Central memory CD8-positive, alpha-beta T cell (primary cell): ENCODE measurements at regions not wholly inside any gene's neighbourhood (a gene's known extent, or its start where the extent isn't known, plus 50 kb on each side); places are given as distances from the start of the nearest gene placed in this dataset.
A peak's percentile ranks its signal among the peaks of the same experiment; 100 is the strongest.

Source experiments
- ATAC-seq: fragments of 150-1000 bp; cut with Tn5 transposase; replicated peaks from 2 replicates; pipeline ENCODE4 v1.10.0; 2022; ENCODE audit warnings: mild to moderate bottlenecking, moderate FRiP score, moderate number of reproducible peaks; ENCODE audit not compliant: poor library complexity, severe bottlenecking; ENCODE audit errors: extremely low read depth
- DNase-seq, 2 donors: peaks; one replicate each; pipeline ENCODE4 v3.0.0; 2021; ENCODE audit warnings: low spot score in 2 of 2
- H3K27ac Mint-ChIP-seq: one replicate; pipeline ENCODE4 v1.8.0; 2022; ENCODE audit warnings: low read depth, mild to moderate bottlenecking, moderate library complexity, mixed read lengths
- H3K27me3 Mint-ChIP-seq: one replicate; pipeline ENCODE4 v1.8.0; 2022; ENCODE audit warnings: mixed read lengths
- H3K36me3 Mint-ChIP-seq: one replicate; pipeline ENCODE4 v1.8.0; 2022; ENCODE audit warnings: mild to moderate bottlenecking, moderate library complexity, mixed read lengths; ENCODE audit not compliant: insufficient read depth
- H3K4me1 Mint-ChIP-seq: one replicate; pipeline ENCODE4 v1.8.0; 2022; ENCODE audit warnings: mixed read lengths
- H3K4me3 Mint-ChIP-seq: one replicate; pipeline ENCODE4 v1.8.0; 2022; ENCODE audit warnings: mild to moderate bottlenecking, moderate library complexity, mixed read lengths
- H3K9me3 Mint-ChIP-seq: one replicate; pipeline ENCODE4 v1.8.0; 2022; ENCODE audit warnings: mixed read lengths

DNA sequence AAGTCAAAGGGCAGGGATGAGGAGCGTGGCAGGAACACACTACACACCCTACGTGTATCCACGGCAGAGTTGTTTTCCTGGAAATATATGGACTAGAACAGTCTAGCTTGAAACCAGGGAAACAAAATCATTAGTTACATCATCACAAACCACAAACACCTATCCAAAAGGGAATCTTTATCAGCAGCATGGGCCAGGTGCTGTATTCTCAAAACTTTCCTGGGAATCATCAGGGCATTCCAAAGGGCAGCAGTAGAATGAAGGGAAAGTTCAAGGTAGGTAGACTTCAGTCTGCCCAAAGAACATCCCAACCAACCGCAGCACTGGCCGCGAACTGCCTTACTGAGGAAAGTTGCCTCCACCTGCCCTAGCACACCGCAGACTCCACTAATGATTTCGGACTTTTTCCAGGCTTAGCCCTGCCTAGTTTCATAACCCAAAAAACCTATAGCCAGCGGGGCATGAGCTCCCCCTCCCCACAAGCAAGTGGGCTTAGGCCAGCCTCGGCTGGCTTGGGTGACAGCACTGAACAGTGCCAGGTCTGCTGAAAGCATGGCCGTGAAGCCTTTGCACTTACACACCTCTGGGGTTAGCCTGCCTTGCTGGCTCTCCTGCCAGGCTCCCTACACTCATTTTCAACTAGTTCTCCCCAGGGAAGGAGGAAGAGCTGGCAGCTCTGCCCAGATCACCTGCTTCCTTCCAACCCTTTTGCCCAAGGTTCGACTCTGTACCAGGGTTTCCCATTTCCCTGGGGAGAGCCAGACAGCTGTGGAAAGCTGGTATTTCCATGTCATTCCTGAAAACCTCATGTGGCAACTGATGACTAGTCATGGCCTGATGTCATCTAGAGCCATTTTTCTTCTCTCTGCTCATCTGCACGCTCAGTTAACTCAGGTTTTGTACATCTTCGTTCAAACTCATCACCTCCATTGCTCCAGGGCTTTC lies 77.3 kb upstream of the UBAC2 start:
- Mint-ChIP-seq H3K4me3 (no peak overlapping the region), H3K27ac (no peak overlapping the region), H3K4me1 (peaks cover 14% of the 10 kb centered on the region), H3K36me3 (no peaks in the 10 kb centered on the region), H3K27me3 (peaks cover 11% of the 10 kb centered on the region), H3K9me3 (no peaks in the 10 kb centered on the region)
- ATAC-seq = no peak
- DNase-seq = no peak

DNA sequence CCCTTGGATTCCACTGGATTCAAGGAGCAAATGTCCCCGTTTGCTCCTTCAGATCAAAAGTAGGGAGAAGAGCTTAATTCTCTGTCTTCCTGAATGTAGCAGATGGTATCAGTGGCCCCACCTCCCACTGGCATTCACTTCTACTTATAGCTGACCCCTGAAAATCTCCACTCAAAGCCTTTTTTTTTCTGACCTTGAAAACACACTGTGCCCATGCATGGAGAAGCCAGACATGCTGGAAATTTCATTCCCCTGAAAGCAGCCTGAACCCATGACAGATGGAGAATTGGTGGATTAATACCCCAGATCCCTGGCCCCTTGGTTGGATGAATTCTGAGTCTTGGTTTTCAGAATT lies 76.6 kb upstream of the UBAC2 start:
- no peak overlapping the region for H3K4me3 Mint-ChIP-seq
- H3K36me3 Mint-ChIP-seq = no peaks in the 10 kb centered on the region
- no peak overlapping the region for H3K27ac Mint-ChIP-seq
- H3K4me1 Mint-ChIP-seq = peaks cover 14% of the 10 kb centered on the region
- ATAC-seq = no peak
- DNase-seq = no peak
- no peaks in the 10 kb centered on the region for H3K9me3 Mint-ChIP-seq
- H3K27me3 Mint-ChIP-seq = peaks cover 11% of the 10 kb centered on the region

DNA sequence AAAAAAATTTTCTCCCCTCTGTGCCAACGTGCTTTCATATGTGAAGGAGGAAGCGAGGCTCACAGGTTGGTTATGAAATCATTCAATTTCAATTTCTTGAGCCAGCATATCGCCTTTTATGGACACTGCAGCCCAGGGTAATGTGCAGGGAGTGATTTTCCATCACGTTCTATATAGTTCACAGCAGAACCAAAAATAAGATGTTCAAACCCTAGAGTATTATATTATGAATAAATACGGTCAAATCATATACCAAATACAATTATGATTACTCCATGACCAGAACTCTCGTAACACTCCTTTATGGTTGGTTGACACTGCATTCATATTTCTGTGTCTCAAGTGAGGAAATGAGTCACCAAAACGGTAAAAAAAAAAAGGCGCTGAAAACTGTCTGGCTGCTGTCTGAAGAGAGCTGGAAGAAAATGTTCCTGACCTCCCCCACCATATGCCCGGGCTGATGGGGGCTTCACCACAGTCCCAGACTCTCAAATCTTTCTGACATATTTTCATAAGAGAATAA lies 75.8 kb upstream of the UBAC2 start:
- peaks cover 11% of the 10 kb centered on the region for H3K27me3 Mint-ChIP-seq
- DNase-seq = no peak
- H3K27ac Mint-ChIP-seq = peak overlapping the region; percentile 9
- H3K4me1 Mint-ChIP-seq = peaks cover 14% of the 10 kb centered on the region
- no peaks in the 10 kb centered on the region for H3K9me3 Mint-ChIP-seq
- peak; percentile 73 for ATAC-seq
- no peaks in the 10 kb centered on the region for H3K36me3 Mint-ChIP-seq
- peak overlapping the region; percentile 7 for H3K4me3 Mint-ChIP-seq

DNA sequence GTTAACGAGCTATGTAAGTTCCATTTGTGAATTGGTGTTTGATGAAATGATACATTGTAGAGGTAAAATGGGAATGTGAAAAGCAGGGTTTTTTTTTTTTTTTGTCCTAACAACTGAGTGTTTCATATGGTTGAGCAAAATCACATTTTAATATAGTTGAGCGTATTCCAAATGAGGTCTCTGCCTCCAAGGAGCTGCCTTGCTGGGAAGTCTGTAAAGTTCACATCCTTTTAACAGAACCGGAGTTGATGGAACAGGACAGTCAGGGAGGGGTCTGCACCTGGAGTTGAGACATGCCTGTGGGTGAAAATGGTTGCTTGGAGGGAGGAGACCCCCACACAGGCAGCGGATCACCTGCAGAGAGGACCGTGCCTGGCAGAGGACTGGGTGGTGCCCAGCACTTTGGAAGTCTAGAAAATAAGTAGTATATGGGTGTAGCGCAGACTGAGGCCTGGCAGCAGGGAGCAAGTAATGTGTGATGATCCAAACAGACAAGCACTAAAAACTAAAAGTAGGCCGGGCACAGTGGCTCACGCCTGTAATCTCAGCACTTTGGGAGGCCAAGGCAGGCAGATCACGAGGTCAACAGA lies 75.2 kb upstream of the UBAC2 start:
- DNase-seq = no peak
- Mint-ChIP-seq H3K4me3 (no peak overlapping the region), H3K4me1 (peaks cover 14% of the 10 kb centered on the region), H3K9me3 (no peaks in the 10 kb centered on the region), H3K27me3 (peaks cover 11% of the 10 kb centered on the region), H3K36me3 (no peaks in the 10 kb centered on the region), H3K27ac (peak overlapping the region; percentile 9)
- ATAC-seq = no peak

DNA sequence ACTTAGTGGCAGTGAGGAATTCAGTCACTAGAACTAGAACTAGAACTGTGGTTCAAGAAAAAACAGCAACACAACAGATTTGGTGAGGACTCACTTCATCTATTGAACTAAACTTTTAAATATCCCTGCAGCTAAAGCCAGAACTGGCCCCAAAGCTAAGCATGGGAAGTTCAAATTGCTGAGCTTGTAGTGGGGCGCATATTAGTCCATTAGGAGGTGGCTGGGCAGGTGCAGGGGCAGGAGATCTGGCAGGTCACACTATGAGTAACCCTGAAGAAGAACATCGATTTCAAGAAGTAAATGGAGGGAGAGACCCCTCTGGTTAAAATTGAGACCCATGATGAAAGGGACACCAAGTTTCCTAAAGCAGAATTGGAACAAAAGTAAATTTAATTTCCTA lies 73.8 kb upstream of the UBAC2 start:
- Mint-ChIP-seq H3K4me3 (no peak overlapping the region), H3K9me3 (no peaks in the 10 kb centered on the region), H3K36me3 (no peaks in the 10 kb centered on the region), H3K27me3 (peaks cover 11% of the 10 kb centered on the region), H3K27ac (no peak overlapping the region), H3K4me1 (peaks cover 14% of the 10 kb centered on the region)
- ATAC-seq (no peak), DNase-seq (no peak)

DNA sequence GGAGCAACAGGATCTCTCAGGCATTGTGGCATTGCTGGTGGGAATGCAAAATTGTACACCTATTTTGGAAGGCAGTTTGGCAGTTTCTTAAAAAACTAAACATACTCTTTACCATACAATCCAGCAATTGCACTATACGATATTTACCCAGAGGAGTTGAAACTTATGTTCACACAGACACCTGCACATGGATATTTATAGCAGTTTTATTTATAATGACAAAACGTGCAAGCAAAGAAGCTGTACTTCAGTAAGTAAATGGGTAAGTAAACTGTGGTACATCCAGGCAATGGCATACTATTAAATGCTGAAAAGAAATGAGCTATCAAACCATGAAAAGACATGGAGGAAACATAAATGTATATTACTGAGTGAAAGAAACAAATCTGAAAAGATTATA lies 71.6 kb upstream of the UBAC2 start:
- peaks cover 14% of the 10 kb centered on the region for H3K4me1 Mint-ChIP-seq
- no peak for DNase-seq

DNA sequence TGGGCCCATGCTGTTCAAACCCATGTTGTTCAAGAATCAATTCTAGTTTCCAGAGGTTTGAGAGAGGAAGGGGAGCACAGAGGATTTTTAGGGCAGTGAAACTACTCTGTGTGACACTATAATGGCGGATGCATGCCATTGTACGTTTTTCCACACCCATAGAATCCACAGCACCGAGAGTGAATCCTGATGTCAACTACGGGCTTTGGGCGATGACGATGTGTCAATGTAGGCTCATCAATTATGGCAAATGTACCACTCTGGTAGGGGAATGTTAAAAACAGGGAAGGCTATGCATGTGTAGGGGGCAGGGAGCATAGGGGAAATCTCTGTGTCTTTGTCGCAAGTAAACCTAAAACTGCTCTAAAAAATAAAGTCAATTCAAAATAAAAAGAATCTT lies 70.7 kb upstream of the UBAC2 start:
- H3K27ac Mint-ChIP-seq = no peak overlapping the region
- H3K4me1 Mint-ChIP-seq = peaks cover 6% of the 10 kb centered on the region
- H3K36me3 Mint-ChIP-seq = no peaks in the 10 kb centered on the region
- no peaks in the 10 kb centered on the region for H3K27me3 Mint-ChIP-seq
- ATAC-seq (no peak), DNase-seq (no peak)
- H3K9me3 Mint-ChIP-seq = no peaks in the 10 kb centered on the region
- H3K4me3 Mint-ChIP-seq = no peak overlapping the region

More for the DNA sequence above, 71.6 kb upstream of the UBAC2 start:
- H3K4me3 Mint-ChIP-seq = no peak overlapping the region
- H3K36me3 Mint-ChIP-seq = no peaks in the 10 kb centered on the region
- peaks cover 4% of the 10 kb centered on the region for H3K27me3 Mint-ChIP-seq
- no peak for ATAC-seq
- no peaks in the 10 kb centered on the region for H3K9me3 Mint-ChIP-seq
- H3K27ac Mint-ChIP-seq = no peak overlapping the region

DNA sequence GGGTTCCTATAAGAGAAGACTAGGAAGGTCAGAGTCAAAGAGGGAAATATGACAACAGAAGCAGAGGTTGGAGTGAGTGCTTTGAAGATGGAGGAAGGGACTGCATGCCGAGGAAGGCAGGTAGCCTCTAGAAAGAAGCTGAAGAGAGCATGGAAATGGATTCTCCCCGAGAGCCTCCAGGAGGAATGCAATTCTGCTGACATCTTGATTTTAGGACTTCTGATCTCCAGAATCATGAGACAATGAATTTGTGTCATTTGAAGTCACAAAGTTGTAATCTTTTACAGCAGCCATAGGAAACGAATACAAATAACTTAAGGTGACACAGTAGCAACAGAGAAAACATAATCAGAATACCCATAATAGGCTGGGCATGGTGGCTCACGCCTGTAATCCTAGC lies 69.2 kb upstream of the UBAC2 start:
- Mint-ChIP-seq H3K4me1 (no peaks in the 10 kb centered on the region), H3K27ac (no peak overlapping the region), H3K4me3 (no peak overlapping the region), H3K9me3 (no peaks in the 10 kb centered on the region), H3K36me3 (no peaks in the 10 kb centered on the region), H3K27me3 (no peaks in the 10 kb centered on the region)
- no peak for ATAC-seq
- DNase-seq = no peak

DNA sequence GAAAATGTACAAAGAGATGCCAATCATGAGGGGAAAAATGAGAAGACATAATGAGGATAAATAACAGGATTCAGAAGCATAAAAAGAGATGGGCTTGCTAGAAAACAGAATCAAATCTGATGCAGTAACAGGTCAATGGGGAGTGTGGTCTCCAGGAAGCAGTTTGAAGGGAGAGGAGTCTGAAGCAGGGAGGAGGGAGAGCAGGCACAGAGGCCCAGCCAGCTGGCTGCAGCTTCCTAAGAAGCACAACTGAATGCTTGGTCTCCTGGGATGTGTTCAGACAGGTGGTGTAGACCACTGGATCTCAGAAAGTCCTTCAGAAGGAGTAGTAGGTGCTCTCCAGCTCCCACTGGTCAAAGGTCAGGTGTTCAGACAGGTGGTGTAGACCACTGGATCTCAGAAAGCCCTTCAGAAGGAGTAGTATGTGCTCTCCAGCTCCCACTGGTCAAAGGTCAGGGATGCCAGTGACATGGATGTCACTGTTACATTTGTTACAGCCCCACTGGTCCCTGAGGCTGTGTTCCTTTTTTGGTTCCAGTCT lies 68.3 kb upstream of the UBAC2 start:
- no peak overlapping the region for H3K4me3 Mint-ChIP-seq
- ATAC-seq (no peak), DNase-seq (no peak)
- no peak overlapping the region for H3K27ac Mint-ChIP-seq
- no peaks in the 10 kb centered on the region for H3K27me3 Mint-ChIP-seq
- H3K4me1 Mint-ChIP-seq = no peaks in the 10 kb centered on the region
- H3K36me3 Mint-ChIP-seq = no peaks in the 10 kb centered on the region
- no peaks in the 10 kb centered on the region for H3K9me3 Mint-ChIP-seq

DNA sequence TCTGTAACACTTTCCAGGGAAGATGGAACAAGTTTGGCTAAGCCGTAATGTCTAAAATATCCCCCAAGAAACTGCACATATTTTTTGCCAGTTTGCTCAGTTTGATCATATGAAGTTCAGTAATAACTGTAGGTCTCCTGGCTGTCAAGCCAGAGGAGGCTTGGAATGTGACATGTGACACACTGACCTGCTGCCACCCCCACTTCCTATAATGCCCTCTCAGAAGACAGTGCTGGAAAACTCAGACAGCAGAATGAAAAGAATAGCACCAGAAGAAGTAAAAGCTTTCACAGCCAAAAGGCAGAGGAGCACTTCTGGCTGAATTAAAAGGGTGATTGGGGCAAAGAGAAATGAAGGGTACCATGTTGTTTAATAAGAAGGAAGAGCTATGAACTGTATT lies 67.4 kb upstream of the UBAC2 start:
- no peak overlapping the region for H3K4me3 Mint-ChIP-seq
- H3K27me3 Mint-ChIP-seq = no peaks in the 10 kb centered on the region
- H3K36me3 Mint-ChIP-seq = no peaks in the 10 kb centered on the region
- H3K27ac Mint-ChIP-seq = no peak overlapping the region
- DNase-seq = no peak
- H3K4me1 Mint-ChIP-seq = no peaks in the 10 kb centered on the region
- no peak for ATAC-seq
- H3K9me3 Mint-ChIP-seq = no peaks in the 10 kb centered on the region

DNA sequence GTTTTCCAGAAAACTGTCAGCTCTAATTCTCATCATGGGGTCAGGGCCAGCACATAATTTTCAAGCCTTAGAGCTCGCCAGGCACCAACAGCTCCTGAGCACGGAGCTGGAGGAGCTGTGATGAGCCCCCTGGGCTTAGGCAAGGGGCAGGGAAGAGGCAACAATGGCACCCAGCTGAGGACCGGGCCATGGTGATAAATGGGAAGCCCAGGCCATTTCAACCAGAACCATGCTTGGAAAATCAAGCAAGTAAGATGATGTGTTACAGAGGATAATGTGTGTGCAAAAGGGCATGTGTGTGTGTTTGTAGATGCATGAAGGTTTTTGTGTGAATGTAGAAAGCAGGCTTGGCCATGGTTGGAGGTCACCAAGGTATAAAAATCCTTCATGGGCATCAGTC lies 66.8 kb upstream of the UBAC2 start:
- no peak for ATAC-seq
- Mint-ChIP-seq H3K27ac (no peak overlapping the region), H3K9me3 (no peaks in the 10 kb centered on the region)

DNA sequence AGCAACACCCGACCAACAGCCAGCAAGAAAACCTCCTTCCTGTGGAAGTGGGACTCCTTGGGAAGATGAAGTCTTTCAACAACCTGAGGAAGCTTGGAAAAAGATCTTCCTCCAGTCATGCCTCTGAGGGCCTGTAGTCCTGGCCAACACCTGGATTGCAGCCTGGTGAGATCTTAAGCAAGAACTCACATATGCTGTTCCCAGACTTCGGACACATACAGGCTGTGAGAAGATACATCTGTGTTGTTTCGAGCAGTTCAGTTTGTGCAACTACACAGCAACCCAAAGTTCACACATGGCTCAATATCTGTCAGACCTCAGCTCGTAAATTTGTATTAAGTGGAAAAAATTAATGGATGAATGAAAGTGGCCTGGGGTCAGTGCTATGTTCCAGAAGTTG lies 65.1 kb upstream of the UBAC2 start:
- H3K4me1 Mint-ChIP-seq = no peaks in the 10 kb centered on the region
- no peaks in the 10 kb centered on the region for H3K9me3 Mint-ChIP-seq
- H3K36me3 Mint-ChIP-seq = no peaks in the 10 kb centered on the region
- DNase-seq = no peak
- ATAC-seq = no peak
- no peak overlapping the region for H3K4me3 Mint-ChIP-seq
- no peaks in the 10 kb centered on the region for H3K27me3 Mint-ChIP-seq
- no peak overlapping the region for H3K27ac Mint-ChIP-seq

More for the DNA sequence above, 66.8 kb upstream of the UBAC2 start:
- H3K4me3 Mint-ChIP-seq = no peak overlapping the region
- no peaks in the 10 kb centered on the region for H3K36me3 Mint-ChIP-seq
- H3K27me3 Mint-ChIP-seq = no peaks in the 10 kb centered on the region
- DNase-seq = no peak
- no peaks in the 10 kb centered on the region for H3K4me1 Mint-ChIP-seq
